Fibroblast of pulmonary artery (primary cell): ENCODE measurements at regions not wholly inside any gene's neighbourhood (a gene's known extent, or its start where the extent isn't known, plus 50 kb on each side); places are given as distances from the start of the nearest gene placed in this dataset.
"Not testable (repeated sequence)": the region's sequence is repeated elsewhere in the genome, so short reads cannot be mapped to it uniquely, and the experiment has no call there.

Experiments
- DNase-seq: peaks from one replicate; pipeline ENCODE4 v3.0.0-alpha.2; 2010; ENCODE audit warnings: low read depth
- H3K4me3 ChIP-seq: replicated peaks from 2 replicates; pipeline ENCODE4 v1.5.1; 2011; ENCODE audit warnings: low read depth, mild to moderate bottlenecking, control low read depth, low read length, moderate library complexity
- CTCF ChIP-seq: IDR thresholded peaks from 2 replicates; pipeline ENCODE4 v1.5.1; 2011; ENCODE audit warnings: mild to moderate bottlenecking, control low read depth, low read length, inconsistent platforms; ENCODE audit errors: missing control alignments

- peak; percentile 26 for DNase-seq
- H3K4me3 ChIP-seq, result no peak overlapping the region
- TF ChIP-seq CTCF, result no peak
Measured at GRCh38 chr21:35390013-35390776, 341.1 kb upstream of the RUNX1 start.

- no peak for DNase-seq
- H3K4me3 ChIP-seq, result no peak overlapping the region
- TF ChIP-seq CTCF, result no peak
Measured at GRCh38 chr21:35386491-35387079, 337.5 kb upstream of the RUNX1 start.

- TF ChIP-seq CTCF, result no peak
- H3K4me3 ChIP-seq, result no peak overlapping the region
- DNase-seq, result peak; percentile 25
Measured at GRCh38 chr21:35384375-35384774, 335.3 kb upstream of the RUNX1 start.

- no peak overlapping the region for H3K4me3 ChIP-seq
- TF ChIP-seq CTCF, result no peak
- peak; percentile 35 for DNase-seq
Measured at GRCh38 chr21:35382696-35383095, 333.6 kb upstream of the RUNX1 start.

- TF ChIP-seq CTCF, result no peak
- H3K4me3 ChIP-seq, result no peak overlapping the region
- DNase-seq, result no peak
Measured at GRCh38 chr21:35381743-35382310, 332.7 kb upstream of the RUNX1 start.

GRCh38 chr21:35380304-35380703 lies 331.2 kb upstream of the RUNX1 start:
- not testable (repeated sequence) for H3K4me3 ChIP-seq, DNase-seq

GRCh38 chr21:35378881-35379280 lies 329.8 kb upstream of the RUNX1 start:
- H3K4me3 ChIP-seq, result no peak overlapping the region
- DNase-seq, result no peak
- no peak for TF ChIP-seq CTCF
